WTC11 (cell line): ENCODE measurements at regions not wholly inside any gene's neighbourhood (a gene's known extent, or its start where the extent isn't known, plus 50 kb on each side); places are given as distances from the start of the nearest gene placed in this dataset.

Experiments used
- ATAC-seq: fragments of 200-7000 bp; cut with Tn5 transposase; 2 replicates; pipeline ENCODE4 v1.10.0; 2021; ENCODE audit warnings: mild to moderate bottlenecking, moderate library complexity
- CTCF ChIA-PET: fragments of 300-600 bp; sonication (Branson Sonifier 250); formaldehyde crosslinking; loops from one replicate; lab custom pipeline; 2021; ENCODE audit warnings: antibody characterized with exemption; lab: Charles Lee
- POLR2A ChIA-PET: fragments of 350-600 bp; sonication (Branson Sonifier 250); formaldehyde crosslinking; loops from one replicate; lab custom pipeline; 2021; ENCODE audit warnings: antibody characterized with exemption; lab: Charles Lee
- DNase-seq: peaks from one replicate; pipeline ENCODE4 v3.0.0; 2021; ENCODE audit warnings: low spot score
- H3K27ac Mint-ChIP-seq: 2 replicates; pipeline ENCODE4 v1.8.0; 2021; ENCODE audit warnings: mixed read lengths
- H3K27me3 Mint-ChIP-seq: 2 replicates; pipeline ENCODE4 v1.8.0; 2021; ENCODE audit warnings: low read depth, mild to moderate bottlenecking, moderate library complexity, mixed read lengths
- H3K36me3 Mint-ChIP-seq: 2 replicates; pipeline ENCODE4 v1.8.0; 2021; ENCODE audit warnings: mixed read lengths
- H3K4me1 Mint-ChIP-seq: 2 replicates; pipeline ENCODE4 v1.8.0; 2022; ENCODE audit warnings: mixed read lengths
- H3K4me3 Mint-ChIP-seq: 2 replicates; pipeline ENCODE4 v1.8.0; 2021; ENCODE audit warnings: mild to moderate bottlenecking, moderate library complexity, mixed read lengths
- H3K9me3 Mint-ChIP-seq: 2 replicates; pipeline ENCODE4 v1.8.0; 2021; ENCODE audit warnings: mixed read lengths
- ARID4B ChIP-seq: sonication (generic); formaldehyde crosslinking; IDR thresholded peaks from 2 replicates; pipeline ENCODE4 v1.8.0; 2023; ENCODE audit warnings: missing genetic modification reagents, mild to moderate bottlenecking, borderline replicate concordance
- ATF2 ChIP-seq: sonication (generic); formaldehyde crosslinking; IDR thresholded peaks from 2 replicates; pipeline ENCODE4 v1.8.1; 2022; ENCODE audit warnings: low read depth, missing genetic modification reagents, borderline replicate concordance
- CBFB ChIP-seq: sonication (generic); formaldehyde crosslinking; IDR thresholded peaks from 2 replicates; pipeline ENCODE4 v1.8.1; 2022; ENCODE audit warnings: mild to moderate bottlenecking, low read depth, missing genetic modification reagents
- CREM ChIP-seq: sonication (generic); formaldehyde crosslinking; IDR thresholded peaks from 2 replicates; pipeline ENCODE4 v1.8.1; 2022; ENCODE audit warnings: mild to moderate bottlenecking, missing genetic modification reagents, moderate library complexity
- FOXK1 ChIP-seq: sonication (generic); formaldehyde crosslinking; IDR thresholded peaks from 2 replicates; pipeline ENCODE4 v1.8.0; 2022; ENCODE audit warnings: mild to moderate bottlenecking, moderate library complexity, missing genetic modification reagents
- FOXP1 ChIP-seq: sonication (generic); formaldehyde crosslinking; IDR thresholded peaks from 2 replicates; pipeline ENCODE4 v1.8.0; 2022; ENCODE audit warnings: missing genetic modification reagents, mild to moderate bottlenecking, moderate library complexity, borderline replicate concordance
- GABPB1 ChIP-seq: sonication (generic); formaldehyde crosslinking; IDR thresholded peaks from 2 replicates; pipeline ENCODE4 v1.8.1; 2023; ENCODE audit warnings: mild to moderate bottlenecking, missing genetic modification reagents
- GTF2I ChIP-seq: fragments of 250-450 bp; sonication (Bioruptor Pico); conservative IDR thresholded peaks from 2 replicates; pipeline ENCODE4 v1.4.0; 2021; ENCODE audit warnings: mild to moderate bottlenecking
- JAZF1 ChIP-seq: fragments of 250-450 bp; sonication (Bioruptor Pico); IDR thresholded peaks from 2 replicates; pipeline ENCODE4 v1.9.0; 2021; ENCODE audit warnings: moderate library complexity, mild to moderate bottlenecking, inconsistent platforms
- KAT7 ChIP-seq: sonication (generic); formaldehyde crosslinking; IDR thresholded peaks from 2 replicates; pipeline ENCODE4 v1.8.1; 2023; ENCODE audit warnings: missing genetic modification reagents, mild to moderate bottlenecking, borderline replicate concordance
- MXD4 ChIP-seq: fragments of 250-450 bp; sonication (Bioruptor Pico); IDR thresholded peaks from 2 replicates; pipeline ENCODE4 v1.8.0; 2021; ENCODE audit warnings: mild to moderate bottlenecking, moderate library complexity, borderline replicate concordance
- MYBL2 ChIP-seq: sonication (generic); formaldehyde crosslinking; IDR thresholded peaks from 2 replicates; pipeline ENCODE4 v1.8.1; 2023; ENCODE audit warnings: mild to moderate bottlenecking, moderate library complexity, missing genetic modification reagents
- NFE2L1 ChIP-seq: sonication (generic); formaldehyde crosslinking; IDR thresholded peaks from 2 replicates; pipeline ENCODE4 v1.8.1; 2023; ENCODE audit warnings: missing genetic modification reagents
- NR1H2 ChIP-seq: sonication (generic); formaldehyde crosslinking; IDR thresholded peaks from 2 replicates; pipeline ENCODE4 v1.9.0; 2021; ENCODE audit warnings: mild to moderate bottlenecking, moderate library complexity, missing genetic modification reagents
- NR3C1 ChIP-seq: sonication (generic); formaldehyde crosslinking; conservative IDR thresholded peaks from 2 replicates; pipeline ENCODE4 v1.8.1; 2023; ENCODE audit warnings: low read depth, mild to moderate bottlenecking, missing genetic modification reagents
- SP1 ChIP-seq: sonication (generic); formaldehyde crosslinking; conservative IDR thresholded peaks from 2 replicates; pipeline ENCODE4 v1.8.1; 2022; ENCODE audit warnings: missing genetic modification reagents
- TEAD4 ChIP-seq: sonication (generic); formaldehyde crosslinking; IDR thresholded peaks from 2 replicates; pipeline ENCODE4 v1.8.0; 2022; ENCODE audit warnings: mild to moderate bottlenecking, missing genetic modification reagents
- ZBTB21 ChIP-seq: sonication (generic); formaldehyde crosslinking; IDR thresholded peaks from 2 replicates; pipeline ENCODE4 v1.8.1; 2023; ENCODE audit warnings: mild to moderate bottlenecking, missing genetic modification reagents, borderline replicate concordance
- ZBTB43 ChIP-seq: sonication (generic); formaldehyde crosslinking; IDR thresholded peaks from 2 replicates; pipeline ENCODE4 v1.8.1; 2023; ENCODE audit warnings: mild to moderate bottlenecking, missing genetic modification reagents
- ZMAT4 ChIP-seq: fragments of 250-450 bp; sonication (Bioruptor Pico); IDR thresholded peaks from 2 replicates; pipeline ENCODE4 v1.9.0; 2021; ENCODE audit warnings: mild to moderate bottlenecking
- ZNF423 ChIP-seq: fragments of 250-450 bp; sonication (Bioruptor Pico); IDR thresholded peaks from 2 replicates; pipeline ENCODE4 v2.1.2; 2022; ENCODE audit warnings: mild to moderate bottlenecking, moderate library complexity
- TF ChIP-seq, protein P1 (sequence below): sonication (generic); formaldehyde crosslinking; IDR thresholded peaks from 2 replicates; pipeline ENCODE4 v1.8.1; 2023; ENCODE audit warnings: mild to moderate bottlenecking, missing genetic modification reagents, borderline replicate concordance
- TF ChIP-seq, protein P2 (sequence below): sonication (generic); formaldehyde crosslinking; conservative IDR thresholded peaks from 2 replicates; pipeline ENCODE4 v1.8.1; 2022; ENCODE audit warnings: mild to moderate bottlenecking, missing genetic modification reagents
- TF ChIP-seq, protein P3 (sequence below): fragments of 250-450 bp; sonication (Bioruptor Pico); IDR thresholded peaks from 2 replicates; pipeline ENCODE4 v1.9.0; 2021; ENCODE audit warnings: moderate library complexity, mild to moderate bottlenecking, inconsistent platforms, borderline replicate concordance

DNA sequence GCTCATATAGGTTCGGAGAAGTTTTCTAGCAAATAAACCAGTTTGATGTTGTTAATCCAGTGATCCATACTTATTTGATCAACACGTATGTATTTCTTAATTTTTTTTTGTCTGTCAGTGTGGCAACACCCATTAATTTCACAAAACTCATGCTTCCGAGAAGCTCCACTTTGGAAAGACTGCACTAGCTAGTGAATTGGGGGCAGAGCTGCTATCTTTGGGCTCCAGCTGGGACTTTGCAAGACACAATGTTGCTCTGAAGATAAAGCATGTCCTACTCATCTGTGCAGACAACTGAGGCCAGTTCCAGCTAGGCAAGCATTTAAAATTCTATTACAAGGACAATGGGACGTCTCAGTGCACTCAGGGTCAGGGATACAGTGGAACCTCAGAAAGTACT lies 298.4 kb downstream of the NUAK1 start (continued):
- TF ChIP-seq ZMAT4 (CRISPR knock-in tag) (no peak), ZBTB43 (CRISPR knock-in tag) (no peak), TEAD4 (CRISPR knock-in tag) (no peak), ZBTB21 (CRISPR knock-in tag) (no peak), FOXK1 (CRISPR knock-in tag) (no peak), NR3C1 (CRISPR knock-in tag) (no peak), GTF2I (CRISPR knock-in tag) (no peak)

DNA sequence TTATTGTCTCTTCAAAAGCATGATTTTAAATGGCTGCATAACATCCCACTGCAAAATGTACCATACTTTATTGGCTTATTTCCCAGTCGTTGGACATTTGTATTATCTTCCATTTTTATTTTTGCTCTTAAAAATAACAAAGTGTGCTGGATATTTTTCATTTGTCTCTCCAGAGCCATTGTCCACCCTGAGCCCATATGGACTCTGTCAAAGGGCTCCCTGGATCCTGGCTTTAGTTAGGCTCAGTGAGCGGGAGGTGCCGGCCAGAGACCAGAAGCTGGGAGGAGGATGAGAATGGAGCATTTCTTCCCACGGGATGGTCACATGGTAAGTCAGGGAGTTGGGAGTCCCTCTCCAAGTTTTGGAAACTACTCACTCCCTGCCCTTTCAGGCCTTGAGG lies 296.9 kb downstream of the NUAK1 start:
- DNase-seq (no peak), ATAC-seq (no peak)
- Mint-ChIP-seq H3K4me1 (no peaks in the 10 kb centered on the region), H3K27me3 (no peaks in the 10 kb centered on the region), H3K4me3 (no peak overlapping the region), H3K27ac (no peak overlapping the region)
- CTCF ChIA-PET = no interaction called here
- POLR2A ChIA-PET = no interaction called here
- TF ChIP-seq GABPB1 (CRISPR knock-in tag) = no peak
- TF ChIP-seq MXD4 (CRISPR knock-in tag) = no peak
- TF ChIP-seq, protein P1, sequence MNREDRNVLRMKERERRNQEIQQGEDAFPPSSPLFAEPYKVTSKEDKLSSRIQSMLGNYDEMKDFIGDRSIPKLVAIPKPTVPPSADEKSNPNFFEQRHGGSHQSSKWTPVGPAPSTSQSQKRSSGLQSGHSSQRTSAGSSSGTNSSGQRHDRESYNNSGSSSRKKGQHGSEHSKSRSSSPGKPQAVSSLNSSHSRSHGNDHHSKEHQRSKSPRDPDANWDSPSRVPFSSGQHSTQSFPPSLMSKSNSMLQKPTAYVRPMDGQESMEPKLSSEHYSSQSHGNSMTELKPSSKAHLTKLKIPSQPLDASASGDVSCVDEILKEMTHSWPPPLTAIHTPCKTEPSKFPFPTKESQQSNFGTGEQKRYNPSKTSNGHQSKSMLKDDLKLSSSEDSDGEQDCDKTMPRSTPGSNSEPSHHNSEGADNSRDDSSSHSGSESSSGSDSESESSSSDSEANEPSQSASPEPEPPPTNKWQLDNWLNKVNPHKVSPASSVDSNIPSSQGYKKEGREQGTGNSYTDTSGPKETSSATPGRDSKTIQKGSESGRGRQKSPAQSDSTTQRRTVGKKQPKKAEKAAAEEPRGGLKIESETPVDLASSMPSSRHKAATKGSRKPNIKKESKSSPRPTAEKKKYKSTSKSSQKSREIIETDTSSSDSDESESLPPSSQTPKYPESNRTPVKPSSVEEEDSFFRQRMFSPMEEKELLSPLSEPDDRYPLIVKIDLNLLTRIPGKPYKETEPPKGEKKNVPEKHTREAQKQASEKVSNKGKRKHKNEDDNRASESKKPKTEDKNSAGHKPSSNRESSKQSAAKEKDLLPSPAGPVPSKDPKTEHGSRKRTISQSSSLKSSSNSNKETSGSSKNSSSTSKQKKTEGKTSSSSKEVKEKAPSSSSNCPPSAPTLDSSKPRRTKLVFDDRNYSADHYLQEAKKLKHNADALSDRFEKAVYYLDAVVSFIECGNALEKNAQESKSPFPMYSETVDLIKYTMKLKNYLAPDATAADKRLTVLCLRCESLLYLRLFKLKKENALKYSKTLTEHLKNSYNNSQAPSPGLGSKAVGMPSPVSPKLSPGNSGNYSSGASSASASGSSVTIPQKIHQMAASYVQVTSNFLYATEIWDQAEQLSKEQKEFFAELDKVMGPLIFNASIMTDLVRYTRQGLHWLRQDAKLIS = no peak
- no peak for TF ChIP-seq MYBL2
- TF ChIP-seq ZBTB43 (CRISPR knock-in tag) = no peak
- TF ChIP-seq ZNF423 (CRISPR knock-in tag) = no peak
- TF ChIP-seq NR1H2 (CRISPR knock-in tag) = no peak
- TF ChIP-seq TEAD4 (CRISPR knock-in tag) = no peak
- TF ChIP-seq CREM (CRISPR knock-in tag) = no peak
- no peak for TF ChIP-seq KAT7 (CRISPR knock-in tag)
- TF ChIP-seq, protein P2, sequence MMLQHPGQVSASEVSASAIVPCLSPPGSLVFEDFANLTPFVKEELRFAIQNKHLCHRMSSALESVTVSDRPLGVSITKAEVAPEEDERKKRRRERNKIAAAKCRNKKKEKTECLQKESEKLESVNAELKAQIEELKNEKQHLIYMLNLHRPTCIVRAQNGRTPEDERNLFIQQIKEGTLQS (CRISPR knock-in tag) = no peak
- no peak for TF ChIP-seq CBFB (CRISPR knock-in tag)
- TF ChIP-seq ARID4B (CRISPR knock-in tag) = no peak
- TF ChIP-seq JAZF1 = no peak
- no peak for TF ChIP-seq NFE2L1 (CRISPR knock-in tag)
- TF ChIP-seq ATF2 (CRISPR knock-in tag) = no peak
- TF ChIP-seq, protein P3, sequence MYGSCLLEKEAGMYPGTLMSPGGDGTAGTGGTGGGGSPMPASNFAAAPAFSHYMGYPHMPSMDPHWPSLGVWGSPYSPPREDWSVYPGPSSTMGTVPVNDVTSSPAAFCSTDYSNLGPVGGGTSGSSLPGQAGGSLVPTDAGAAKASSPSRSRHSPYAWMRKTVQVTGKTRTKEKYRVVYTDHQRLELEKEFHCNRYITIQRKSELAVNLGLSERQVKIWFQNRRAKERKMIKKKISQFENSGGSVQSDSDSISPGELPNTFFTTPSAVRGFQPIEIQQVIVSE (CRISPR knock-in tag) = no peak
- TF ChIP-seq NR3C1 (CRISPR knock-in tag) = no peak
- TF ChIP-seq SP1 (CRISPR knock-in tag) = no peak
- no peak for TF ChIP-seq FOXP1 (CRISPR knock-in tag)
- TF ChIP-seq, all 79 proteins: peak for 0
- H3K9me3 Mint-ChIP-seq = peaks cover 17% of the 10 kb centered on the region
- peaks cover 9% of the 10 kb centered on the region for H3K36me3 Mint-ChIP-seq
